SJCRH30 (cell line): ENCODE measurements at regions not wholly inside any gene's neighbourhood (a gene's known extent, or its start where the extent isn't known, plus 50 kb on each side); places are given as distances from the start of the nearest gene placed in this dataset.
A peak's percentile ranks its signal among the peaks of the same experiment; 100 is the strongest.

Experiments
- DNase-seq, 2 experiments: peaks; one replicate each; pipeline ENCODE4 v3.0.0-alpha.2; 2015 to 2020
- H3K27ac ChIP-seq: fragments of 250-450 bp; sonication (Bioruptor Pico); 2 replicates; pipeline ENCODE4 v1.5.1; 2020; ENCODE audit warnings: mild to moderate bottlenecking, moderate library complexity
- H3K27me3 ChIP-seq: fragments of 250-450 bp; sonication (Bioruptor Pico); 2 replicates; pipeline ENCODE4 v1.5.1; 2020; ENCODE audit warnings: mild to moderate bottlenecking, moderate library complexity
- H3K36me3 ChIP-seq: fragments of 250-450 bp; sonication (Bioruptor Pico); 2 replicates; pipeline ENCODE4 v1.5.1; 2020; ENCODE audit warnings: mild to moderate bottlenecking, moderate library complexity
- H3K4me1 ChIP-seq: fragments of 250-450 bp; sonication (Bioruptor Pico); 2 replicates; pipeline ENCODE4 v1.5.1; 2020; ENCODE audit warnings: mild to moderate bottlenecking, moderate library complexity
- H3K4me3 ChIP-seq: fragments of 250-450 bp; sonication (Bioruptor Pico); 2 replicates; pipeline ENCODE4 v1.5.1; 2020; ENCODE audit warnings: mild to moderate bottlenecking, moderate library complexity
- H3K9me3 ChIP-seq: fragments of 250-450 bp; sonication (Bioruptor Pico); replicated peaks from 2 replicates; pipeline ENCODE4 v1.5.1; 2020; ENCODE audit warnings: mild to moderate bottlenecking, moderate library complexity

DNA sequence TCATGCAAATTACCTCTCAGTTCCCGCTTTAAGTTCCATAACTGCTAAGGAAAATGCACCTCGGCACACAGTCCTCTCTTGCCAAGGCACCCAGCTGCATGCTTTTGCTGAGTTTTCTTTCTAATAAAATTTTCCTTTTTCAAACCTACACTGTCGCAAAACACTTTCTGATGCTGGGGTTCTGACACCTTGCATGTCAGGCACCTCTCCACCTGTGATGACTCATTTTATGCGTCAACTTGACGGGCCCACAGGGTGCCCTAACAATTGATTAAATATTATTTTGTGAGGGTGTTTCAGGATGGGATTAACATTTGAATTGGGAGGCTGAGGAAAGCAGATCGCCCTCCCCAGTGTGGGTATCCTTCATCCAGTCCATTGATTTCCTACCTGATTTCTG lies 291.0 kb upstream of the STS start:
- Histone ChIP-seq H3K27ac (no peak overlapping the region), H3K27me3 (no peaks in the 10 kb centered on the region), H3K9me3 (no peaks in the 10 kb centered on the region), H3K36me3 (no peaks in the 10 kb centered on the region), H3K4me1 (no peaks in the 10 kb centered on the region), H3K4me3 (no peak overlapping the region)
- DNase-seq, result no peak

DNA sequence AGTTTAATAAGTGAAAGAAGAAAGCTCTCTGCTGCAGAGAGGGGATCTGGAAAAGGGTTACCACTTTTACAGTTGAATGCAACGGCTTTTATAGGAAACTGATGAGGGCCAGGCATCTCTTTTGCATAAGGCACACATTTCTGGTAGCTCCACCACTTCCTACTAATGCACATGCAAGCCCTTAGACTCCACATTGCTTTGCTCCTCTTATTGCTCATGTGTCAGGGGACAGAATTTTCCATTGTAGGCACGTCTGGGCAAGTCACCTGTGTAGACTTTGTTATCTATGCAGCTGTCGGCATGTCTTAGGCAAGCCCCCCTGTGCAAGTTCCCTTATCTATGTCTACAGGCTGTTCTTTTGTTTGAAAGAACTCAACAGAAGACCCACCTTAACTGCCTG lies 294.6 kb upstream of the STS start:
- no peaks in the 10 kb centered on the region for H3K4me1 ChIP-seq

DNA sequence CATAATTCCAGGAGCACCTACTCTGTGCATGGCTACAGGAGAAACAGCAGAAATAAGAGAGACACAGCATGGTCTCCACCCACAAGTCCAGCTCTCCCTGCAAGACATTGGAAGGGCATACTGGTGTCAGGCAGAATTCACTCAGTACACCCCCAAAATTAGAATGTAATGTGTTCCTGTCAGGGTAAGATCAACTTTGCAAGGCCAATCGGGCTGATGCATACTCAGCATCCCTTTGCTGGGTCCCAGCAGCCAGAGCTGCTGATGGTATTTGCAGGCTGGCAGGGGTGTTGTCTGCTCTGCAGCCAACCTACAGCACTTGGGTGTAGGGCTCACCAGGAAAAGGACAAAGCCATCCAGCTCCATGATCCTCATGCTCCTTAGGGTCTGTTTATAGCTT lies 295.4 kb upstream of the STS start:
- no peaks in the 10 kb centered on the region for H3K36me3 ChIP-seq
- no peaks in the 10 kb centered on the region for H3K27me3 ChIP-seq
- no peak overlapping the region for H3K27ac ChIP-seq
- H3K4me1 ChIP-seq, result no peaks in the 10 kb centered on the region
- no peaks in the 10 kb centered on the region for H3K9me3 ChIP-seq
- no peak overlapping the region for H3K4me3 ChIP-seq
- no peak for DNase-seq

More for the DNA sequence above, 294.6 kb upstream of the STS start:
- H3K27ac ChIP-seq, result no peak overlapping the region
- no peaks in the 10 kb centered on the region for H3K36me3 ChIP-seq
- H3K4me3 ChIP-seq, result no peak overlapping the region
- no peak for DNase-seq
- no peaks in the 10 kb centered on the region for H3K27me3 ChIP-seq
- H3K9me3 ChIP-seq, result no peaks in the 10 kb centered on the region

DNA sequence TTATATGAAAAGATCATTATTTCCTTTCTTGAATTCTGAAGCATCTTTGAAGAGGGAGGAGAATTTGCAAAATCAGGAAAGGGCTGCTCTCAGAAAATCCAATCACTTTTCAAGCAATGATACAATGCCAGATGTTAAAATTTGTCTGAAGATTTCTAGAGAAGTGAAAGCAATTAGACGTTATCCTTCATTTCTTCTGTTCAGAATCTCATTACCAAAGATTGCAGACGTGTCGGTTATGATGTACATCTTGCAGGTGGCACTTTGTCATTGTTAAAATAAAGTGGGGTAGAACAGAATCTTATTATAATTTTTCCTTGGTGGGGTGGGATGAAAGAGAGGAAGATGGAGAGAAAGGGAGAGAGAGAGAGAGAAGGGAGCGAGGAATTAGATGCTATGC lies 296.4 kb upstream of the STS start:
- H3K4me3 ChIP-seq, result no peak overlapping the region
- no peaks in the 10 kb centered on the region for H3K4me1 ChIP-seq
- H3K9me3 ChIP-seq, result no peaks in the 10 kb centered on the region
- no peaks in the 10 kb centered on the region for H3K36me3 ChIP-seq
- H3K27ac ChIP-seq, result no peak overlapping the region
- no peaks in the 10 kb centered on the region for H3K27me3 ChIP-seq
- DNase-seq, result no peak

DNA sequence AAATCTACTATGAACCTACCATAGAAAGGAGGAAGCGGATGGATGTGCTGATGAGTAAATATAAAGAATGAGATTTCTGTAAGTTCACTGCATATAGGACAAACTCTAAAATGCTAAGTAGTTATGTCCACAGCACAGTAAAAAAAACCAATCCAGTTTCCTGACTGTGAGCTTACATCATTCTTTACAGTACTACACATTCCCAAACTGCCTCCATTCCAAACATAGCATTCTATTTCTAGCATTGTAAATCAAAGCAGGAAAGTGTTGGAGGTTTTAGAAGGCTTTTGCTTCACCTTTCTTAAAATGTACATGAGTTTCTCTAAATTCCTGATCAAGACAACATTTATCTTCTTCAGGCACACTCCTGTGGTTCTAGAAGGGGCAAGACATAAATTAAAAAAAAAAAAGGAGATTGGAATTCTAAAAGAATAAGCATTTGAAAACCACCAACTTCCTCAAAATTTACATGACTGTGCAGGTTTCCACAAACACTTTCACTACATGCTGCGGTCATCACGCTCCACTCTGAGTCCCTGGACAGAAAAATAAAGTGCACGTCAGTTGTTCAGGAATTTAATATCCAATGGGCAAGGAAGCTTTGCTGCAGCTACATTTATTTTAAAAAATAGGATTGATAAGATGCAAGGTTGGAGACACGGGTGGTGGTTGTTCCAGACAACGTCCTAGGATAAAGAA lies 297.6 kb upstream of the STS start:
- Histone ChIP-seq H3K36me3 (no peaks in the 10 kb centered on the region), H3K9me3 (no peaks in the 10 kb centered on the region), H3K27me3 (no peaks in the 10 kb centered on the region), H3K27ac (no peak overlapping the region), H3K4me3 (no peak overlapping the region), H3K4me1 (no peaks in the 10 kb centered on the region)
- no peak for DNase-seq

DNA sequence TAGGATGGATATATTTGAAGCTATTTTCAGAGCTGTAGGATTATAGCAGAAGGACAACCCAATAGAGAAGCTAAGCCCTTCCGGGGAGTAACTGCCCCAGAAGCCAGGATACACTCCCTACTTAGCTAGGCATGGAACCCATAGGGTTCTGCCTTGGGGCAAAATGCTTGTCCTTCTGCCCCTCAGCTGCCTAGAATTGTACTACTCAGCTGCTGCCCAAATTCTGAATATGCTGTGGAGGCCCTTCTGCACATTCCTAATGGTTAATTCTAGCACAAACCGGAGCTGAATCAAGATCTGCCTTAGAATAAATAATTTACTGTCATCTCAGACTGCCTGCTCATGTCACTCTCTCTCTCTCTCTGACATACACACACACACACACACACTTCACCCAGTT lies 297.7 kb upstream of the VCX3A start:
- no peak for DNase-seq
- no peak overlapping the region for H3K27ac ChIP-seq
- H3K9me3 ChIP-seq, result no peaks in the 10 kb centered on the region
- H3K36me3 ChIP-seq, result no peaks in the 10 kb centered on the region
- H3K4me3 ChIP-seq, result no peak overlapping the region
- no peaks in the 10 kb centered on the region for H3K27me3 ChIP-seq
- no peaks in the 10 kb centered on the region for H3K4me1 ChIP-seq

DNA sequence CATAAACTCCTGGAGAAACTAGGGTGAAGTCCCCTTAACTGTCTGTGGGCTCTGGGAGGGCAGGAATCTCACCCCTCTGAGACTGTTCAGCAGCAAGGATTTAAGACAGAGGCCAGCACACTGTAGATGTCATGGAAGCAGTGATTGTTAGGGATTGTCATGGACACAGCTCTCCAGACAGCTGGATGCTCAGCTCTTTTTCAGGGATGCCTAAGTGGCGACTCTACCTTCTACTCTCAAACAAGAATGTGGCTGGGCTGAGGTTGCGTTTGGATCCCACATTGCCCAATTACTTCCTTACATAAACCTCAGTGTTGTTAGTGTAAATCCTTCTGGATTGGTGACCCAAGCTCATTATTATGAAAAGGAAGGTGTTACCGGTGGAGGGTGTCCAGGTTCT lies 291.9 kb upstream of the VCX3A start:
- Histone ChIP-seq H3K27ac (no peak overlapping the region), H3K4me3 (no peak overlapping the region), H3K4me1 (no peaks in the 10 kb centered on the region), H3K9me3 (no peaks in the 10 kb centered on the region), H3K36me3 (no peaks in the 10 kb centered on the region), H3K27me3 (no peaks in the 10 kb centered on the region)
- no peak for DNase-seq

DNA sequence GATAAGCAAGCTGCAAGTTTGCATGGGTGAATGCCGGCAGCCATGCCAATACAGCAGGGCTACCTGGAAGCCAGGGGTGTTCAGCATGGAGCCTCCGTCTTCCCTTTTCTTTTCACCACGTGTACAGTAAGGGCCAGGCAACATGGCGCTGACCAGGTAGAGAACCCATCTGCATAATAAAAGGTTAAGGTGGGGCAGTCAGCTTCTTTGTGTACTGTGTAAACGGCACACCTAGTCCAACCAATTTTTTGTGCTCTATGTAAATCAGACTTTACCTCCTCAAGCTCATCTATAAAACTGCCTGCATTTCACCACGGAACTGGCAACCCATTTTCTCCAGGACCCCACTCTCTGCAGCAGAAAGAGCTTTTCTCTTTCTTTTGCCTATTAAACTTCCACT lies 286.8 kb upstream of the VCX3A start:
- Histone ChIP-seq H3K4me3 (no peak overlapping the region), H3K36me3 (no peaks in the 10 kb centered on the region), H3K4me1 (no peaks in the 10 kb centered on the region), H3K27ac (no peak overlapping the region), H3K9me3 (no peaks in the 10 kb centered on the region), H3K27me3 (no peaks in the 10 kb centered on the region)
- no peak for DNase-seq

DNA sequence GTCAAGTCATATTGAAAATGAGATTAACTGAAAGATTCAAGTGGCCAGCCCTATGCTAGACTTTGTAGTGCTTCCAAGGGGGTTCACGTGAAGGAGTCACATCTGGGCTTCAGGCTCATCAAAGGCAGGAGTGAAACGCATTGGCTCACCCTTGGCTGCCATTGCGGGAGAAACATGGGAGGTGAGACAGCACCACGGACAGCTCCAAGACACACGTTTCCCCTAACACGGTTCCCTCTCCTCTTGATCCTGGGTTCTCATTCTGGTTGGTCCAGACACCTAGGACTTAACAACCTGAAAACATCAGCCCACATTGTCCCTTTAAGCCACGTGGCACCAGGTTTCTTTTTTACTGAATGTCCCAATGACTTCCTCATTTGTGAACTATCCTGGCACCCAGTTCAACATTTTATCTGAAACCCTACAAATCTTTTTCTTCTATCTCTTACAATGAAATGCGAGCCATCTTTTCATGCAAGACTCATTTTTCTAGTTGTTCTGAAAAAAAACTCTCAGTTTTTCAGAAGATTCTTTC lies 279.0 kb upstream of the VCX3A start:
- no peaks in the 10 kb centered on the region for H3K36me3 ChIP-seq
- no peak overlapping the region for H3K4me3 ChIP-seq

DNA sequence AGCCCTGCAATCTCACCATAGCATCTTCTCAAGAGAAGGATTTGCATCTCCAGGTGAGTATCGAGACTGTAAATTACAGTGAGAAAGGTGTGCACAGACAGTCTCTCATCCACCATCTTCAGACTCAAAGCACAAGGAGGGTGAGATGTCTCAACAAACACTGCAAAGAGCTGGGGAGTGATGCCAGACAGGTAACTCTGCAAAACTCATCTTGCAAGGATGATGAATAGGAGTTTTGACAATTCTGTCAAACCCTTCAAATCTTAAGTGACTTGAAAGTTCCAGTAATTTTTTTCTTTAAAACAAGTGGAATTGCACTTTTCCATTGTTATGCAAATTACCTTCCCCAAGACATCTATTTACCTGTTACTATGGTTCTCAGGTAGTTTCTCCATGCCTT lies 277.2 kb upstream of the VCX3A start:
- Histone ChIP-seq H3K27me3 (no peaks in the 10 kb centered on the region), H3K4me3 (no peak overlapping the region), H3K27ac (no peak overlapping the region), H3K4me1 (no peaks in the 10 kb centered on the region), H3K36me3 (no peaks in the 10 kb centered on the region), H3K9me3 (no peaks in the 10 kb centered on the region)
- DNase-seq, result no peak

More for the DNA sequence above, 279.0 kb upstream of the VCX3A start:
- peak; percentile 20 to 54 for DNase-seq
- Histone ChIP-seq H3K9me3 (no peaks in the 10 kb centered on the region), H3K4me1 (no peaks in the 10 kb centered on the region), H3K27ac (no peak overlapping the region), H3K27me3 (no peaks in the 10 kb centered on the region)

DNA sequence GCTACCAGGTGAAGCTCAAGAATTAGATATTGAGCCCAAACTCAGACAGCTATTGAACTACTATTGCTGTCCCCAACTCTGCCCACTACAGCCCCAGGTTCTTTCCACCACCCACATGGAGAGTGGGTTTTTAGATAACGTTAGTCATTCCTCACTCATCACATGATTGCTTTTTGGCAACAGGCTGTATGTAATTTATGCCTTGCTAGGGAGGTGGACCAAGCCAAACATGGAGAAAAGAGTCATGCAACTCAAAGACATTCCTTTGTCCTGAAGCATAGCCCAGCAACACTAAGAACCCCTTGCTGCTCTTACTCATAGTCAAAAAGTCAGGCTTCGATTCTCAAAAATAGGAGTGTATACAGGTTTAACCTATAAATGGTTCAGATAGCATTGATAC lies 275.9 kb upstream of the VCX3A start:
- no peak for DNase-seq
- no peaks in the 10 kb centered on the region for H3K36me3 ChIP-seq
- no peaks in the 10 kb centered on the region for H3K9me3 ChIP-seq
- no peaks in the 10 kb centered on the region for H3K27me3 ChIP-seq
- H3K4me3 ChIP-seq, result no peak overlapping the region
- no peaks in the 10 kb centered on the region for H3K4me1 ChIP-seq
- H3K27ac ChIP-seq, result no peak overlapping the region

DNA sequence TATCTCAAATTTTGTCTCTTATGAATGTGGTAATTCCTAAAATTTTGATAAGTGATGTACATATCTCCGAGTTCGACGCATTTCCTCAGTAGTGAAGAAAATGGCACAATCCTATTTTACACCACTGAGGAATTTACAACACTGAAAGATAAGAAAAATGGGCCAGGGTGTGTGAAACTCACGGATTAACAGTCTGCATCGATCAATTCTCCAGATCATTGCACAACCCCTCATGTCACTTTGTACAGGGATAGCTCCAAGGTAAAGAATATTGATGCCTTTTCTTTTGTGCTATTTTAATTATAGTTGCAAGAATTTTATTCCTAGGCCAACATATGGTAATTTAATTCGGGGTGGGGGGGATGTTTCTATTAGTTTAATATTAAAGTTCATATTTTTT lies 268.7 kb upstream of the VCX3A start:
- DNase-seq, result no peak
- Histone ChIP-seq H3K27ac (no peak overlapping the region), H3K9me3 (no peaks in the 10 kb centered on the region), H3K4me3 (no peak overlapping the region), H3K36me3 (no peaks in the 10 kb centered on the region), H3K27me3 (no peaks in the 10 kb centered on the region), H3K4me1 (no peaks in the 10 kb centered on the region)

DNA sequence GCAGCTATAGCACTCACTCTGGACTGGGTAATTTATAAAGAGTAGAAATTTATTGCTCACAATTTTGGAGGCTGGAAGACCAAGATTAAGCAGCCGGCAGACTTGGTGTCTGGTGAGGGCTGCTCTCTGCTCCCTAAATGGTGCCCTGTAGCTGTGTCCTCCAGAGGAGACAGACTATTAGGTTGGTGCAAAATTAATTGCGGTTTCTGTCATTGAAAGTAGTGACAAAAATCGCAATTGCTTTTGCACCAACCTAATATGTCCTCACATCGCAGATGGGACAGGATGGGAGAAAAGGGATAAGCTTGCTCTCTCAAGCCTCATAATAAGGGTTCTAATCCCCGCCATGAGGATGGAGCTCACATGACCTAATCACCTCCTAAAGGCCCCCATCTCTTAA lies 258.1 kb upstream of the VCX3A start:
- Histone ChIP-seq H3K9me3 (no peaks in the 10 kb centered on the region), H3K27me3 (no peaks in the 10 kb centered on the region), H3K4me1 (no peaks in the 10 kb centered on the region), H3K27ac (no peak overlapping the region), H3K4me3 (no peak overlapping the region), H3K36me3 (no peaks in the 10 kb centered on the region)
- no peak for DNase-seq

DNA sequence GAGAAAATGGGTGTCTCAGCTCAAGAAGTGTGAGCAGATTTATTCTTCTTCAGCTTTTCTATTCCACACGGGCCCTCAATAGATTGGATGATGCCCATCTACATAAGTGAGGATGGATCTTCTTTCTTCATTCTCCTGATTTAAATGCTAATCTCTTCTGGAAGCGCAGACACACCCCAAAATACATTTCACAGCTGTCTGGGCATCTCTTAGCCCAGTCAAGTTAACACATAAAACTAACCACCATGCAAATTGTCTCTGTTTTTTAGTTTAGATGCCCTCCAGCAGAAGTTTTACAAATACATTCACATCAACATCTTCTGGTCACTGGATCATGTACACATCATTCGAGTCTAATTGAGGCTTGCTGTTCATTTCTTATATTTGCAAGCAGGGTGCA lies 249.0 kb upstream of the VCX3A start:
- H3K4me3 ChIP-seq, result no peak overlapping the region

DNA sequence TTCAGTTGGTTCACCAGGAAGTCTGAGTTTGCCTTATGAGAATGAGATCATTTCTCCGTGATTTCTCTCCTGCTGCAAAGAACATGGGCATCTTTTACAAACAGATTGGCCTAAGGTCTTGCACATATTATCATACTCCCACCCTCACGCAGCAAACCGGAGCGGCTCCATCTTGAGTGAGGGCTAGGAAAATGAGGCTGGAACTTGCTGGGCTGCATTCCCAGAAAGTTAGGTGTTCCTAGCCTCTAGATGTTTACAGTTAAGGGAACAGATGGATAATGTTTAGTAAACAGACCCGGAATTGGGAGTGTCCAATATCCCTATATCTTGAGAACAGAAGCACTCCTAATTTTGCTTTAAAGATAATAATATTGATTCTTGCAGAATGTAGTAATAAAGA lies 247.9 kb upstream of the VCX3A start:
- Histone ChIP-seq H3K4me3 (no peak overlapping the region), H3K36me3 (no peaks in the 10 kb centered on the region), H3K27ac (no peak overlapping the region), H3K9me3 (no peaks in the 10 kb centered on the region), H3K4me1 (no peaks in the 10 kb centered on the region), H3K27me3 (no peaks in the 10 kb centered on the region)
- no peak for DNase-seq

More for the DNA sequence above, 249.0 kb upstream of the VCX3A start:
- no peaks in the 10 kb centered on the region for H3K36me3 ChIP-seq
- no peak for DNase-seq
- no peaks in the 10 kb centered on the region for H3K27me3 ChIP-seq
- H3K27ac ChIP-seq, result no peak overlapping the region
- no peaks in the 10 kb centered on the region for H3K9me3 ChIP-seq
- no peaks in the 10 kb centered on the region for H3K4me1 ChIP-seq
